GM21447 (cell line): ENCODE measurements at regions not wholly inside any gene's neighbourhood (a gene's known extent, or its start where the extent isn't known, plus 50 kb on each side); places are given as distances from the start of the nearest gene placed in this dataset.
"Not testable (repeated sequence)": the region's sequence is repeated elsewhere in the genome, so short reads cannot be mapped to it uniquely, and the experiment has no call there.

Experiments used
- ATAC-seq: cut with Tn5 transposase; IDR thresholded peaks from one replicate; pipeline ENCODE4 v1.9.1; 2021; ENCODE audit not compliant: unreplicated experiment

DNA sequence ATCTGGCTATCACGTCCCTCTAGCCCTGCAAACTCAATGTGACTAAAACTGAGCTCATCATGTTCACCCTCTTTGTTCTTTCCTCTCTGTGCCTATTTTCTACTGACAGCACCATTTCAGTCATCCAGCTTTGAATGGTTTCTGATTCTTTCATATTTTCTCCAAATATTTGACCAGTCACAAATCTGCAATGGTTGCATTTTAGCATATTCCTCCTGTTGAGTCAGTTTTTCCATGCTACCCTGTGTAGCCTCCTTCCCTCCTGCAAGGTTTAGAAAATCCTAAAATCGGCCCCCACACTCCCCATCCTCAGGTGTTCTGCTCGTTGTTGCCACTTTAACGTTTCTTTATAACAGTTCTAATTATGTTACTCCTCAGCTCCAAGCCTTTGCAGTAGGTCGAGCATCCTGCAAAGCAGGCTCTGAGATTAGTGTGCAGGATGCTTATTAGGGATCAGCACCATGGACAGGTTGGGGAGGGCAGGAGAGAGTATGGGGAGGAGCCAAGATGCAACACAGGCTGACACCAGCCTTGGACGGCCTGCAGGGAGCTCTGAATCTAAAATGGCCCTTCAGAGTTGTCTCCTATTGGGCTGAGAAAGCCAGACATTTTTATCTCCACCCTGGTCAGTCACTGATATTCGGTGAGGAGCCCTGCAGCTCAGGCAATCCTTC lies 531.0 kb upstream of the COBL start:
- no peak for ATAC-seq

GRCh38 chr7:51839130-51839529 lies 522.5 kb upstream of the COBL start:
- ATAC-seq = not testable (repeated sequence)

DNA sequence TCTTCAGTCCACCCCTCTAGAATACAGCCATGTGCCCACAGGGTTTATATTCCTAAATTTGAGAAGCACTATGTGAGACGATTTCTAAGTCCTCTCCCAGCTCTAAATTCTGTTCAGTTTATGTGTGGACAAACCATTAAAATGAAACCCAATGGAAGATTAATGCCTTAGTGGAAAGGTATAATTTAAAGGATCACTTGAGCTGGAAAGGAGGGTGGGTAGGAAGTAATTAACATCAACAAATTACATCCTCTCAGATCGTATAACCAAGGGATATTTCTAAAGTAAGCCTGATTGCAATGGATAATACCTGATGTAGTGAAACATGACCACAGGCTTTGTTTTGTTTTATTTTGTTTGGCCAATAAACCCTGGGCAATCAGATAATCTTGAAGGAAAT lies 511.0 kb upstream of the COBL start:
- no peak for ATAC-seq

- ATAC-seq = no peak
Measured at GRCh38 chr7:51824050-51824449, 507.4 kb upstream of the COBL start.

DNA sequence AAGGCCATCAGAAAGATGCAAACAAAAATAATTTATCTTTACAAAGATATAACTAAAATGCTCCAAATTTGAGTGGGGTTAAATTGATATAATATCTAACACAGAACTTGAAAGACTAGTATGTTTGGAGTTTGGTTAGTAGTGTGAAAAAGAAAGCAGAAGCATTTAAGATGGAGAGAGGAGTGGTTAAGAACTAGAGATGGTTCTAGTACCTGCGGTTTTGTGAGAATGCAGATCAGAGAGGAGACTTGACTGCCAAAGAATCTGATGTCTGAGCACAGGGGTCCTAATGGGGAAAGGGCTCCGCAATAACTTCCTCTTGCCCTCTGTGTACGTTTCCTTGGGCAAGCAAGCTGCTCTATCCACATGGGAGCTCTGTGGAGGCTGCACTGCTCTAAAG lies 506.8 kb upstream of the COBL start:
- no peak for ATAC-seq

- ATAC-seq = no peak
Measured at GRCh38 chr7:51817694-51818225, 501.2 kb upstream of the COBL start.

- not testable (repeated sequence) for ATAC-seq
Measured at GRCh38 chr7:51805783-51806431, 489.3 kb upstream of the COBL start.

DNA sequence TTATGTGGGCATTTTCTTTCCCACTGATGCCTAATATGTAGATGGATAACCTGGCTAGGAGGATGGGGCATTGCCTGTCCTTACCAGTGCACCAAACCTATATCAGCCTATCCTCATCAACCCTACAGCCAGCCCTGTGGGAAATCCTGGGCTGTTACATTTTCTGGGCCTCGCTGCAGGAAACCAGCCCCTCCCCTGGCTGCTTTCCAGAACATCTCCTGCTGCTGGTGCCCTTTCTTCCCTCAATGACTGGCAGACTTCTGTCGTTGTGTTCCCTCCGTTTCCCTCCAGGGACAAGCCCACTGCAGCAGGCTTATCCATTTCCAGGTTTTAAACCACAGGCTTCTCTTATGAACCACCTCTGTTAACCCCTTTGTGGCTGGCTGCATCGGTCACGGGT lies 486.1 kb upstream of the COBL start:
- no peak for ATAC-seq

DNA sequence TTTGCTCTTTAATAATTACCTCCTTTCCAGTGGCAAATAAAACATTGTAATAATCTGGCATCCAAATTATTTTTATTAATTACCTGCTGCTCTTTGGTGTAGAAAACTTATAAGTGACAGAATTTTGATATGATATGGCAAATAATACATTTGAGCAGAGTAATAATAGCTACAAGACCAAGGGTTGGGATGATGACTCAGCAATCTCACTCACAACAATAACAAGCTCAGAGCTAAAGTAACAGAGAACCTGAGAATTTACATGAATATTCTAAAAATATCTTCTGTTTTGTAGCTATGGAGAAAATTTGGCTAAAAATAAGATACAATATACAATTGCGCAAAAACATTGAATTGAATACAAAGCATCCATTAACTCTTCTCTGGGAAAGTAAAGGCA lies 480.8 kb upstream of the COBL start:
- ATAC-seq = no peak

DNA sequence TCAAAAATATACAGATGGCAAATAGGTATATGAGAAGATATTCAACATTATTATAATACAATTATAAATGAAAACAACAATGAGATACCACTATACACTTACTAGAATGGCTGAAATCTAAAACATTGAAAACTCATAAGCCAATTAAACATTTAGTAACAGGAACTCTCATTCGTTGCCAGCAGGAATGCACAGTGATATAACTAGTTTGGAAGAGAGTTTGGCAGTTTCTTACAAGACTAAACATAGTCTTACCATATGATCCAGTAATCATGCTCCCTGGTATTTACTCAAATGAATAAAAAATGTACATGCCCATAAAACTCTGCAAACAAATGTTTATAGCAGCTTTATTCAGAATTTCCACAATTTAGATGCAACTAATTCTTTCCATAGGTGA lies 476.2 kb upstream of the COBL start:
- ATAC-seq = no peak

GRCh38 chr7:51789489-51789888 lies 472.9 kb upstream of the COBL start:
- ATAC-seq = no peak

GRCh38 chr7:51786284-51786683 lies 469.7 kb upstream of the COBL start:
- no peak for ATAC-seq

GRCh38 chr7:51785876-51786275 lies 469.3 kb upstream of the COBL start:
- ATAC-seq = no peak

GRCh38 chr7:51785171-51785570 lies 468.6 kb upstream of the COBL start:
- ATAC-seq = no peak

- no peak for ATAC-seq
Measured at GRCh38 chr7:51783241-51783640, 466.6 kb upstream of the COBL start.

GRCh38 chr7:51778121-51778520 lies 461.5 kb upstream of the COBL start:
- ATAC-seq = no peak

DNA sequence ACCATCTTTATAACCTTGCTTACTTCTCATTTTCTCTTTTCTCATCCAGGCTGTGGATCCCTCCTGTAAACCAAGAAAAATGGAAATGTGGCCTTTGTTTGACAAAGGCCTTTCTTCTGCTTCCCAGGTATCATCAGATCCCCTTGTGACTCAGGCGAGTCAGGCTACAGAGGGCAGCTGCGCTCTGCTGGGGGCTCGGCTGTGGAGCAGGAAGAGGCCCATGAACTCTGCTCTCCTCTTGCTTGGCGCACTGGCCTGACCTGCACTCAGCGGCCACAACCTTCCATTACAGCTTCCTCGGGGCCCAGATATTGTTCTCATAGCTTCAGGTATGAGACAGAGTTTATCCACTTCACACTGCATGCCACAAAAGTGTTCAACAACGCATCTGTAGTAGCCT lies 457.6 kb upstream of the COBL start:
- no peak for ATAC-seq

GRCh38 chr7:51772190-51772589 lies 455.6 kb upstream of the COBL start:
- no peak for ATAC-seq

- ATAC-seq = no peak
Measured at GRCh38 chr7:51764976-51765375, 448.4 kb upstream of the COBL start.

GRCh38 chr7:51759985-51760384 lies 443.4 kb upstream of the COBL start:
- ATAC-seq = no peak

GRCh38 chr7:51757960-51758359 lies 441.4 kb upstream of the COBL start:
- ATAC-seq = no peak

- no peak for ATAC-seq
Measured at GRCh38 chr7:51732951-51733350, 416.3 kb upstream of the COBL start.

DNA sequence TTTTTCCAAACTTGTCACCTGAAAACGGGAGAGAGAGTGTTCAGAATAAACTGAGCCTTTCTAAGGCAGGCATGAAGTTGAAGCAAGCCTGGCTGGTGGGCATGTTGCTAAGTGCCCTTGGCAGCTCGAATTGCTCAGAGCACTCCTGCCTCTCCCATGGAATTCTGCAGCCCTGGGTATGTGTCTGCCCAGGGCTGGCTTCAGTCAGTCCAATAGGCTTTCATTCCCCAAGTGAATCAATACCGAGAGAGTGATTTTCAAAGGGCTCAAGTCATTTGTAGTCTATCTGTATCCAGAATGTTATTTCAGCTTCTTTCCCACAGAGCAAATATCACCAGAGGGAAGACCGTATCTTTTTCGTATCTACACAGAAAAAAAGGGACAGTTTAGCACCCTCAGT lies 415.5 kb upstream of the COBL start:
- no peak for ATAC-seq
